PFSK-1 (cell line): ENCODE measurements at regions not wholly inside any gene's neighbourhood (a gene's known extent, or its start where the extent isn't known, plus 50 kb on each side); places are given as distances from the start of the nearest gene placed in this dataset.

ENCODE experiments used
- FOXP2 ChIP-seq: optimal IDR thresholded peaks from 2 replicates; pipeline ENCODE3; 2011; ENCODE audit warnings: borderline replicate concordance, control low read depth, inconsistent platforms; ENCODE audit not compliant: insufficient read depth; ENCODE audit errors: extremely low read length, extremely low read depth
- POLR2AphosphoS5 ChIP-seq: IDR thresholded peaks from 2 replicates; pipeline ENCODE4 v1.6.1; 2012; ENCODE audit warnings: low read depth, mild to moderate bottlenecking, control low read depth, low read length, moderate library complexity
- SIN3A ChIP-seq: IDR thresholded peaks from 2 replicates; pipeline ENCODE4 v1.6.1; 2012; ENCODE audit warnings: mild to moderate bottlenecking, low read length, moderate library complexity, borderline replicate concordance; ENCODE audit not compliant: insufficient read depth
- TAF1 ChIP-seq: IDR thresholded peaks from 2 replicates; pipeline ENCODE4 v1.6.1; 2012; ENCODE audit warnings: low read length, control low read depth, borderline replicate concordance; ENCODE audit not compliant: insufficient read depth
- TF ChIP-seq, protein P1 (sequence below), 2 experiments: IDR thresholded peaks; 2 replicates each; pipeline versions ENCODE4 v1.6.1 to v1.8.0; 2011 to 2012; ENCODE audit warnings: low read depth in 2 of 2, low read length in 2 of 2, control low read depth in 1 of 2, inconsistent platforms in 1 of 2, mild to moderate bottlenecking in 1 of 2, moderate library complexity in 1 of 2; ENCODE audit not compliant: insufficient read depth in 1 of 2

- TF ChIP-seq POLR2AphosphoS5 = no peak
- TF ChIP-seq TAF1 = no peak
- TF ChIP-seq, protein P1, sequence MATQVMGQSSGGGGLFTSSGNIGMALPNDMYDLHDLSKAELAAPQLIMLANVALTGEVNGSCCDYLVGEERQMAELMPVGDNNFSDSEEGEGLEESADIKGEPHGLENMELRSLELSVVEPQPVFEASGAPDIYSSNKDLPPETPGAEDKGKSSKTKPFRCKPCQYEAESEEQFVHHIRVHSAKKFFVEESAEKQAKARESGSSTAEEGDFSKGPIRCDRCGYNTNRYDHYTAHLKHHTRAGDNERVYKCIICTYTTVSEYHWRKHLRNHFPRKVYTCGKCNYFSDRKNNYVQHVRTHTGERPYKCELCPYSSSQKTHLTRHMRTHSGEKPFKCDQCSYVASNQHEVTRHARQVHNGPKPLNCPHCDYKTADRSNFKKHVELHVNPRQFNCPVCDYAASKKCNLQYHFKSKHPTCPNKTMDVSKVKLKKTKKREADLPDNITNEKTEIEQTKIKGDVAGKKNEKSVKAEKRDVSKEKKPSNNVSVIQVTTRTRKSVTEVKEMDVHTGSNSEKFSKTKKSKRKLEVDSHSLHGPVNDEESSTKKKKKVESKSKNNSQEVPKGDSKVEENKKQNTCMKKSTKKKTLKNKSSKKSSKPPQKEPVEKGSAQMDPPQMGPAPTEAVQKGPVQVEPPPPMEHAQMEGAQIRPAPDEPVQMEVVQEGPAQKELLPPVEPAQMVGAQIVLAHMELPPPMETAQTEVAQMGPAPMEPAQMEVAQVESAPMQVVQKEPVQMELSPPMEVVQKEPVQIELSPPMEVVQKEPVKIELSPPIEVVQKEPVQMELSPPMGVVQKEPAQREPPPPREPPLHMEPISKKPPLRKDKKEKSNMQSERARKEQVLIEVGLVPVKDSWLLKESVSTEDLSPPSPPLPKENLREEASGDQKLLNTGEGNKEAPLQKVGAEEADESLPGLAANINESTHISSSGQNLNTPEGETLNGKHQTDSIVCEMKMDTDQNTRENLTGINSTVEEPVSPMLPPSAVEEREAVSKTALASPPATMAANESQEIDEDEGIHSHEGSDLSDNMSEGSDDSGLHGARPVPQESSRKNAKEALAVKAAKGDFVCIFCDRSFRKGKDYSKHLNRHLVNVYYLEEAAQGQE (IDR thresholded peaks at IDR 0.05; ENCODE audit: insufficient read depth in 1 of 2, low read depth in 2 of 2, low read length in 2 of 2) = no peak
- no peak for TF ChIP-seq SIN3A
- TF ChIP-seq FOXP2 = no peak
Observed at GRCh38 chr12:77248036-77248435, 182.7 kb upstream of the E2F7 start.
